ENCODE measurements at regions not wholly inside any gene's neighbourhood (a gene's known extent, or its start where the extent isn't known, plus 50 kb on each side); places are given as distances from the start of the nearest gene placed in this dataset.

DNA sequence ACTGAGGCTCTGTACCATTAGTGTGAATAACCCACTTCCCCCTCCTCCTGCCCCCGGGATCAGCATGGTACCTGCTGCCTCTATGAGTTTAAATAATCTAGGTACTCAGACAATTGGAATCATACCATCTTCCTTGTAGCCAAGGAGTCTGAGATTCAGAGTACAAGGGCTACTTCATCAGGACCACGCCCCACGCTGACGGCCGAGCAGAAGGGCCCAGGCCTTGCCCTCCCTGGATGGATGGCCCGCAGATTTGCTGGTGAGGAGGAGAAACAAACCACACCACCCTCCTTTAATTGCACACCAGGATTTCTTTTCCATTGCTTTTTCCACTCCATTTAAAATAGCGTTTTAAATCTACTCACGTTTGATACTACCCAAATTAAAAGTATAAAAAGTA is 649.9 kb upstream of the ADARB2 start:
- H3K36me3 ChIP-seq (ENCODE audit: low read length) = no peaks in the 10 kb centered on the region
- H4K20me1 ChIP-seq (ENCODE audit: low read depth, low read length) = no peaks in the 10 kb centered on the region
- no peak overlapping the region for H3K4me2 ChIP-seq (ENCODE audit: low read depth, low read length, poor library complexity, severe bottlenecking)
- no peak overlapping the region for H3K9ac ChIP-seq (ENCODE audit: low read length)
- no peak overlapping the region for H3K27ac ChIP-seq (ENCODE audit: low read depth, low read length)
- H2AFZ ChIP-seq (ENCODE audit: low read depth, low read length, severe bottlenecking) = no peak overlapping the region
- no peaks in the 10 kb centered on the region for H3F3A ChIP-seq (ENCODE audit: insufficient read depth)
- H3K9me2 ChIP-seq (replicated peaks; ENCODE audit: insufficient read depth, low read length) = no peaks in the 10 kb centered on the region
- no peak overlapping the region for H3K4me3 ChIP-seq (ENCODE audit: insufficient read depth, low read length, poor library complexity, severe bottlenecking)
- no peaks in the 10 kb centered on the region for H3K9me3 ChIP-seq (ENCODE audit: insufficient read depth, low read length)
- no peaks in the 10 kb centered on the region for H3K79me2 ChIP-seq (ENCODE audit: insufficient read depth, low read length)
- TF ChIP-seq EZH2phosphoT487 (conservative IDR thresholded peaks at IDR 0.05; ENCODE audit: low read length) (no peak), CTCF (IDR thresholded peaks at IDR 0.05; ENCODE audit: insufficient read depth, low read length, poor library complexity, severe bottlenecking) (no peak)
- no peaks in the 10 kb centered on the region for H3K27me3 ChIP-seq (ENCODE audit: low read length)

GRCh38 chr10:2380218-2380617 is 642.9 kb upstream of the ADARB2 start:
- Histone ChIP-seq H3K36me3 (ENCODE audit: low read length) (no peaks in the 10 kb centered on the region), H3K27ac (ENCODE audit: low read depth, low read length) (no peak overlapping the region), H3F3A (ENCODE audit: insufficient read depth) (no peaks in the 10 kb centered on the region), H3K4me2 (ENCODE audit: low read depth, low read length, poor library complexity, severe bottlenecking) (no peak overlapping the region), H3K27me3 (ENCODE audit: low read length) (no peaks in the 10 kb centered on the region), H3K4me3 (ENCODE audit: insufficient read depth, low read length, poor library complexity, severe bottlenecking) (no peak overlapping the region), H3K9me3 (ENCODE audit: insufficient read depth, low read length) (no peaks in the 10 kb centered on the region), H4K20me1 (ENCODE audit: low read depth, low read length) (no peaks in the 10 kb centered on the region), H2AFZ (ENCODE audit: low read depth, low read length, severe bottlenecking) (no peak overlapping the region), H3K79me2 (ENCODE audit: insufficient read depth, low read length) (no peaks in the 10 kb centered on the region), H3K9ac (ENCODE audit: low read length) (no peak overlapping the region), H3K9me2 (replicated peaks; ENCODE audit: insufficient read depth, low read length) (no peaks in the 10 kb centered on the region)
- TF ChIP-seq EZH2phosphoT487 (conservative IDR thresholded peaks at IDR 0.05; ENCODE audit: low read length) (no peak), CTCF (IDR thresholded peaks at IDR 0.05; ENCODE audit: insufficient read depth, low read length, poor library complexity, severe bottlenecking) (no peak)

GRCh38 chr10:2367083-2367482 is 629.8 kb upstream of the ADARB2 start:
- no peak overlapping the region for H3K4me3 ChIP-seq (ENCODE audit: insufficient read depth, low read length, poor library complexity, severe bottlenecking)
- no peaks in the 10 kb centered on the region for H3F3A ChIP-seq (ENCODE audit: insufficient read depth)
- no peaks in the 10 kb centered on the region for H3K79me2 ChIP-seq (ENCODE audit: insufficient read depth, low read length)
- no peaks in the 10 kb centered on the region for H3K9me2 ChIP-seq (replicated peaks; ENCODE audit: insufficient read depth, low read length)
- no peak overlapping the region for H3K9ac ChIP-seq (ENCODE audit: low read length)
- H2AFZ ChIP-seq (ENCODE audit: low read depth, low read length, severe bottlenecking) = no peak overlapping the region
- H3K27me3 ChIP-seq (ENCODE audit: low read length) = no peaks in the 10 kb centered on the region
- no peaks in the 10 kb centered on the region for H4K20me1 ChIP-seq (ENCODE audit: low read depth, low read length)
- H3K4me2 ChIP-seq (ENCODE audit: low read depth, low read length, poor library complexity, severe bottlenecking) = no peak overlapping the region
- H3K27ac ChIP-seq (ENCODE audit: low read depth, low read length) = no peak overlapping the region
- no peaks in the 10 kb centered on the region for H3K36me3 ChIP-seq (ENCODE audit: low read length)
- TF ChIP-seq CTCF (IDR thresholded peaks at IDR 0.05; ENCODE audit: insufficient read depth, low read length, poor library complexity, severe bottlenecking) (no peak), EZH2phosphoT487 (conservative IDR thresholded peaks at IDR 0.05; ENCODE audit: low read length) (no peak)
- no peaks in the 10 kb centered on the region for H3K9me3 ChIP-seq (ENCODE audit: insufficient read depth, low read length)

Measured in SU-DHL-6 (cell line).